Right renal pelvis (tissue), 4 donors: ENCODE measurements at regions not wholly inside any gene's neighbourhood (a gene's known extent, or its start where the extent isn't known, plus 50 kb on each side); places are given as distances from the start of the nearest gene placed in this dataset.
A peak's percentile ranks its signal among the peaks of the same experiment; 100 is the strongest.

Experiments
- DNase-seq, 4 donors: peaks; one replicate each; pipeline ENCODE4 v3.0.0-alpha.2; 2013; ENCODE audit warnings: low read depth in 4 of 4, low spot score in 3 of 4, missing footprints in 1 of 4

GRCh38 chr10:31140716-31141115 lies 109.1 kb upstream of the ZNF438 start:
- DNase-seq: no peak

- no peak for DNase-seq
Observed at GRCh38 chr10:31142026-31142425, 110.4 kb upstream of the ZNF438 start.

GRCh38 chr10:31143331-31143935 lies 111.8 kb upstream of the ZNF438 start:
- DNase-seq: no peak

- no peak for DNase-seq
Observed at GRCh38 chr10:31145986-31146385, 114.3 kb upstream of the ZNF438 start.

- DNase-seq: peak in 2 of 4 donors; percentile 41 to 52
Observed at GRCh38 chr10:31146491-31147209, 115.0 kb upstream of the ZNF438 start.

GRCh38 chr10:31147210-31147608 lies 115.5 kb upstream of the ZNF438 start:
- no peak for DNase-seq

- no peak for DNase-seq
Observed at GRCh38 chr10:31148951-31149350, 117.3 kb upstream of the ZNF438 start.

GRCh38 chr10:31149835-31150512 lies 118.3 kb upstream of the ZNF438 start:
- no peak for DNase-seq

- DNase-seq: no peak
Observed at GRCh38 chr10:31151301-31151700, 119.6 kb upstream of the ZNF438 start.

GRCh38 chr10:31152421-31153135 lies 120.9 kb upstream of the ZNF438 start:
- DNase-seq: no peak

GRCh38 chr10:31153161-31153560 lies 121.5 kb upstream of the ZNF438 start:
- DNase-seq: no peak

GRCh38 chr10:31153692-31154091 lies 122.0 kb upstream of the ZNF438 start:
- DNase-seq: no peak

GRCh38 chr10:31154996-31155395 lies 123.3 kb upstream of the ZNF438 start:
- DNase-seq: no peak

GRCh38 chr10:31157123-31158010 lies 125.7 kb upstream of the ZNF438 start:
- DNase-seq: peak in 1 of 4 donors; percentile 18

GRCh38 chr10:31158011-31158658 lies 126.5 kb upstream of the ZNF438 start:
- no peak for DNase-seq

- no peak for DNase-seq
Observed at GRCh38 chr10:31166606-31167005, 134.9 kb upstream of the ZNF438 start.

- DNase-seq: no peak
Observed at GRCh38 chr10:31170636-31171035, 139.0 kb upstream of the ZNF438 start.

GRCh38 chr10:31171402-31172083 lies 139.9 kb upstream of the ZNF438 start:
- DNase-seq: no peak

- no peak for DNase-seq
Observed at GRCh38 chr10:31172925-31173324, 141.3 kb upstream of the ZNF438 start.
